Renal pelvis (tissue), 1 donor: ENCODE measurements at regions not wholly inside any gene's neighbourhood (a gene's known extent, or its start where the extent isn't known, plus 50 kb on each side); places are given as distances from the start of the nearest gene placed in this dataset.
A peak's percentile ranks its signal among the peaks of the same experiment; 100 is the strongest.
"Not testable (repeated sequence)": the region's sequence is repeated elsewhere in the genome, so short reads cannot be mapped to it uniquely, and the experiment has no call there.

Experiments used
- DNase-seq: peaks from one replicate; pipeline ENCODE4 v3.0.0-alpha.2; 2013

- DNase-seq = no peak
Observed at GRCh38 chr6:13874191-13874549, 50.6 kb upstream of the RNF182 start.

GRCh38 chr6:13873288-13874190 is 51.2 kb upstream of the RNF182 start:
- DNase-seq = peak; percentile 86

GRCh38 chr6:13872681-13873080 is 52.1 kb upstream of the RNF182 start:
- DNase-seq = no peak

DNA sequence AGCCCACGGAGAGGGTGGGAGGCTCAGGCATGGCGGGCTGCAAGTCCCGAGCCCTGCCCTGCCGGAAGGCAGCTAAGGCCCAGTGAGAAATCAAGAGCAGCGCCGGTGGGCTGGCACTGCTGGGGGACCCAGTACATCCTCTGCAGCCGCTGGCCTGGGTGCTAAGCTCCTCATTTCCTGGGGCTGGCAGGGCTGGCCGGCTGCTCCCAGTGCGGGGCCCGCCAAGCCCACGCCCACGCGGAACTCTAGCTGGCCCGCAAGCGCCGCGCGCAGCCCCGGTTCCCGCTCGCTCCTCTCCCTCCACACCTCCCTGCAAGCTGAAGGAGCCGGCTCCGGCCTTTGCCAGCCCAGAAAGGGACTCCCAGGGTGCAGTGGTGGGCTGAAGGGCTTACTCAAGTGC is 52.7 kb upstream of the RNF182 start:
- DNase-seq = not testable (repeated sequence)

DNA sequence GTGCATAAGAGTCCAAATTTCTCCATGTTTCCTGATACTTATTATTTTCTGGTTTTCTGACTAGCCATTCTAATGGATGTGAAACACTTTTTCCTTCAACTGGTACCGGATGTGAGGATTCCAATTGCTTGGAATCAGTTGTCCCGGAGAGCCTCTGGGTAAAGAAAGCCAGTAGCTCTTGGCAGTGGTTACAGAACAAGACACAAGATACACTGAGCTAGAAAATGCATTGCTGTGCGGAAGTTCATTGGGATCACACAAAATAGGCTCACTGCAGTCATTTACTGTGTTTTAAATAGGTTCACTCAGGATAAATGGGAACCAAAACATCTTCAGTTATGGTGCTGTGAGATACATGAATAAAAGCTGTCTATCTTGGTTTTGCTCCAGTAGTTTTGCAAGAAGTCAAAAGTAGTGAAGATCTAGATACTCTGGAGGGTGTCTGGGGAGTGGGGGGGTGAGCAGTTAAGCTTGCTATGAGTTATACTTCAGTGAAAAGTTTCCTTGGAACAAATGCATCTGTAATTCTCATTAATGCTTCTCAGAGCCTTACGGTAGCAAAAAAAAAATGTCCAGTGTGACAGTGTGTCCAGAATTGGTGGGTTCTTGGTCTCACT is 54.4 kb upstream of the RNF182 start:
- no peak for DNase-seq

- no peak for DNase-seq
Observed at GRCh38 chr6:13868236-13868635, 53.9 kb upstream of the MCUR1 start.

DNA sequence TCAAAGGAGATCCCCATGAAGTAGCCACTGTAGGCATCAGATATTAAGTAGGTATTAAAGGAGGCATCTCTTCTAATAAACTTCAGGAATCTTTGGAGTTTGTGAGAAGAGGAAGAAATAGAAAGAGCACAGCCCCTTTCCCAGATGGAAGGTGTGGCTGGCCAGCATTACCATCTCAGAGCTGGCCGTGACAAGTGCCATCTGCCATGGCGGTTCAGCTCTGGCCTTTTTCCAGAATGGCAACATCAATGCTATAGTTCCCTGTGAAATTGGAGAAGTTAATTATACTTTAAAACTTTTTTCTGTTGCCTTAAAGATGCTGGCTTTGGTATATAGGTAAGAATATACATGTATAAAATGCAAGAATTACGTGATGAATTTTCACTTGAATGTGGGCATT is 51.9 kb upstream of the MCUR1 start:
- no peak for DNase-seq

- DNase-seq = no peak
Observed at GRCh38 chr6:13865141-13865540, 50.8 kb upstream of the MCUR1 start.

- not testable (repeated sequence) for DNase-seq
Observed at GRCh38 chr6:13864669-13865068, 50.3 kb upstream of the MCUR1 start.
